Liver (tissue), 8 donors: ENCODE measurements at regions not wholly inside any gene's neighbourhood (a gene's known extent, or its start where the extent isn't known, plus 50 kb on each side); places are given as distances from the start of the nearest gene placed in this dataset.

ENCODE experiments used
- DNase-seq: peaks from one replicate; pipeline ENCODE4 v3.0.0-alpha.2; 2017; ENCODE audit warnings: low spot score
- H3K27ac ChIP-seq, 2 donors: one replicate each; pipeline ENCODE4 v1.7.0; 2013; ENCODE audit warnings: inconsistent platforms in 2 of 2, low read length in 2 of 2, control low read depth in 1 of 2, low read depth in 1 of 2, mild to moderate bottlenecking in 1 of 2
- H3K27me3 ChIP-seq, 4 donors: one replicate each; pipeline versions ENCODE4 v1.6.1 to v1.7.0; 2013; ENCODE audit warnings: low read length in 3 of 4, inconsistent platforms in 1 of 4, mild to moderate bottlenecking in 1 of 4, moderate library complexity in 1 of 4; ENCODE audit not compliant: control insufficient read depth in 4 of 4, insufficient read depth in 4 of 4
- H3K36me3 ChIP-seq, 4 donors: one replicate each; pipeline versions ENCODE4 v1.6.1 to v1.7.0; 2013; ENCODE audit warnings: low read length in 3 of 4, mild to moderate bottlenecking in 3 of 4, low read depth in 1 of 4, moderate library complexity in 1 of 4; ENCODE audit not compliant: control insufficient read depth in 4 of 4, insufficient read depth in 3 of 4
- H3K4me1 ChIP-seq, 4 donors: one replicate each; pipeline versions ENCODE4 v1.6.1 to v1.7.0; 2013; ENCODE audit warnings: low read length in 3 of 4, mild to moderate bottlenecking in 3 of 4, moderate library complexity in 1 of 4; ENCODE audit not compliant: control insufficient read depth in 4 of 4, insufficient read depth in 4 of 4
- H3K4me3 ChIP-seq, 3 donors: one replicate each; pipeline versions ENCODE4 v1.6.1 to v1.7.0; 2013; ENCODE audit warnings: low read length in 3 of 3, control low read depth in 1 of 3, low read depth in 1 of 3, mild to moderate bottlenecking in 1 of 3
- H3K9ac ChIP-seq, 2 donors: one replicate each; pipeline ENCODE4 v1.7.0; 2013; ENCODE audit warnings: low read length in 2 of 2, mild to moderate bottlenecking in 2 of 2, moderate library complexity in 2 of 2, control low read depth in 1 of 2, low read depth in 1 of 2
- H3K9me3 ChIP-seq, 4 donors: one replicate each; pipeline versions ENCODE4 v1.6.1 to v1.7.0; 2013; ENCODE audit warnings: low read length in 3 of 4; ENCODE audit not compliant: control insufficient read depth in 4 of 4
- ATF3 ChIP-seq: IDR thresholded peaks from 2 replicates; pipeline ENCODE4 v1.6.1; 2016; ENCODE audit warnings: antibody characterized with exemption
- CTCF ChIP-seq: fragments of 150-350 bp; IDR thresholded peaks from 2 replicates; pipeline ENCODE4 v1.5.1; 2017; ENCODE audit warnings: improper control_type of control experiment, low read depth, low read length; ENCODE audit not compliant: missing input control
- FOXA1 ChIP-seq: IDR thresholded peaks from 2 replicates; pipeline ENCODE4 v1.6.1; 2016; ENCODE audit warnings: antibody characterized with exemption
- FOXA2 ChIP-seq: IDR thresholded peaks from 2 replicates; pipeline ENCODE4 v1.6.1; 2016; ENCODE audit warnings: antibody characterized with exemption
- GABPA ChIP-seq, 2 donors: IDR thresholded peaks in 1 of 2; conservative IDR thresholded peaks in 1 of 2; 2 replicates each; pipeline ENCODE4 v1.6.1; 2016; ENCODE audit warnings: antibody characterized with exemption in 2 of 2, mild to moderate bottlenecking in 1 of 2, moderate library complexity in 1 of 2
- HNF4A ChIP-seq, 2 donors: conservative IDR thresholded peaks; 2 replicates each; pipeline ENCODE4 v1.6.1; 2016; ENCODE audit warnings: antibody characterized with exemption in 2 of 2, mild to moderate bottlenecking in 2 of 2
- HNF4G ChIP-seq: IDR thresholded peaks from 2 replicates; pipeline ENCODE4 v1.6.1; 2016; ENCODE audit warnings: antibody characterized with exemption
- JUND ChIP-seq, 2 donors: IDR thresholded peaks; 2 replicates each; pipeline ENCODE4 v1.6.1; 2016; ENCODE audit warnings: antibody characterized with exemption in 2 of 2
- MAX ChIP-seq: IDR thresholded peaks from 2 replicates; pipeline ENCODE4 v1.6.1; 2016; ENCODE audit warnings: antibody characterized with exemption
- NR2F2 ChIP-seq: IDR thresholded peaks from 2 replicates; pipeline ENCODE4 v1.6.1; 2016; ENCODE audit warnings: antibody characterized with exemption
- RAD21 ChIP-seq, 2 donors: IDR thresholded peaks; 2 replicates each; pipeline ENCODE4 v1.6.1; 2016; ENCODE audit warnings: antibody characterized with exemption in 2 of 2, mild to moderate bottlenecking in 2 of 2
- REST ChIP-seq: IDR thresholded peaks from 2 replicates; pipeline ENCODE4 v1.6.1; 2016; ENCODE audit warnings: antibody characterized with exemption, mild to moderate bottlenecking
- RXRA ChIP-seq, 2 donors: IDR thresholded peaks; 2 replicates each; pipeline ENCODE4 v1.6.1; 2017 to 2018; ENCODE audit warnings: antibody characterized with exemption in 2 of 2, mild to moderate bottlenecking in 1 of 2
- SP1 ChIP-seq: IDR thresholded peaks from 2 replicates; pipeline ENCODE4 v1.6.1; 2018; ENCODE audit warnings: antibody characterized with exemption, mild to moderate bottlenecking
- TAF1 ChIP-seq: conservative IDR thresholded peaks from 2 replicates; pipeline ENCODE4 v1.6.1; 2016; ENCODE audit warnings: antibody characterized with exemption, mild to moderate bottlenecking
- YY1 ChIP-seq: IDR thresholded peaks from 2 replicates; pipeline ENCODE4 v1.6.1; 2016; ENCODE audit warnings: antibody characterized with exemption, mild to moderate bottlenecking
- ZBTB33 ChIP-seq: IDR thresholded peaks from 2 replicates; pipeline ENCODE4 v1.6.1; 2016; ENCODE audit warnings: antibody characterized with exemption
- WGBS: extraction: QIAGEN DNeasy Blood & Tissue Kit; methylation state at CpG from one replicate; pipeline ENCODE4 v1.1.7; 2013; 5-methylcytosine and 5-hydroxymethylcytosine counted together
- donor health status: healthy.
- donor health status: healthy.
- donor health status: healthy.
- donor health status: healthy.
- donor health status: healthy.

- no peak for TF ChIP-seq GABPA (IDR thresholded peaks at IDR 0.05 in 1 of 2, conservative IDR thresholded peaks at IDR 0.05 in 1 of 2)
- no peak for TF ChIP-seq SP1
- no peak for TF ChIP-seq RXRA (IDR thresholded peaks at IDR 0.05)
- TF ChIP-seq ATF3 = no peak
- no peak for TF ChIP-seq TAF1
- TF ChIP-seq FOXA1 = no peak
- no peak for TF ChIP-seq NR2F2
- TF ChIP-seq REST = no peak
- no peak for TF ChIP-seq HNF4A (conservative IDR thresholded peaks at IDR 0.05)
- no peak for TF ChIP-seq HNF4G
- TF ChIP-seq JUND (IDR thresholded peaks at IDR 0.05) = no peak
- no peak for TF ChIP-seq CTCF
- TF ChIP-seq FOXA2 = no peak
- no peak for TF ChIP-seq MAX
- Histone ChIP-seq H3K27ac (no peak overlapping the region), H3K27me3 (no peaks in the 10 kb centered on the region), H3K4me3 (no peak overlapping the region), H3K9me3 (no peaks in the 10 kb centered on the region), H3K36me3 (no peaks in the 10 kb centered on the region), H3K9ac (no peak overlapping the region), H3K4me1 (no peaks in the 10 kb centered on the region)
- no peak for DNase-seq
- WGBS = 87% methylated on average over 12 of the region's 12 CpGs
Observed at GRCh38 chr22:47396515-47396914, 634.1 kb downstream of the TBC1D22A start.

GRCh38 chr22:47396105-47396504, 633.7 kb downstream of the TBC1D22A start:
- Histone ChIP-seq H3K4me1 (no peaks in the 10 kb centered on the region), H3K36me3 (no peaks in the 10 kb centered on the region), H3K27me3 (no peaks in the 10 kb centered on the region), H3K4me3 (no peak overlapping the region), H3K9me3 (no peaks in the 10 kb centered on the region), H3K9ac (no peak overlapping the region), H3K27ac (no peak overlapping the region)
- 91% methylated on average over 12 of the region's 12 CpGs for WGBS
- DNase-seq = no peak
- TF ChIP-seq REST (no peak), TAF1 (no peak), HNF4A (conservative IDR thresholded peaks at IDR 0.05) (no peak), SP1 (no peak), ATF3 (no peak), RAD21 (IDR thresholded peaks at IDR 0.05) (no peak), GABPA (IDR thresholded peaks at IDR 0.05 in 1 of 2, conservative IDR thresholded peaks at IDR 0.05 in 1 of 2) (no peak), FOXA2 (no peak), MAX (no peak), JUND (IDR thresholded peaks at IDR 0.05) (no peak), CTCF (no peak), YY1 (no peak), HNF4G (no peak), RXRA (IDR thresholded peaks at IDR 0.05) (no peak), ZBTB33 (no peak)
